ENCODE measurements at regions not wholly inside any gene's neighbourhood (a gene's known extent, or its start where the extent isn't known, plus 50 kb on each side); places are given as distances from the start of the nearest gene placed in this dataset.

- no peak for DNase-seq
These were observed 116.0 kb downstream of the SALL1 start for GRCh38 chr16:51035110-51035498.

GRCh38 chr16:51034481-51035109, 116.5 kb downstream of the SALL1 start:
- DNase-seq: no peak

GRCh38 chr16:51031598-51031997, 119.5 kb downstream of the SALL1 start:
- DNase-seq: no peak

GRCh38 chr16:51030516-51030915, 120.6 kb downstream of the SALL1 start:
- DNase-seq: no peak

GRCh38 chr16:51025588-51026290, 125.3 kb downstream of the SALL1 start:
- DNase-seq: no peak

GRCh38 chr16:51024703-51025102, 126.4 kb downstream of the SALL1 start:
- no peak for DNase-seq

DNA sequence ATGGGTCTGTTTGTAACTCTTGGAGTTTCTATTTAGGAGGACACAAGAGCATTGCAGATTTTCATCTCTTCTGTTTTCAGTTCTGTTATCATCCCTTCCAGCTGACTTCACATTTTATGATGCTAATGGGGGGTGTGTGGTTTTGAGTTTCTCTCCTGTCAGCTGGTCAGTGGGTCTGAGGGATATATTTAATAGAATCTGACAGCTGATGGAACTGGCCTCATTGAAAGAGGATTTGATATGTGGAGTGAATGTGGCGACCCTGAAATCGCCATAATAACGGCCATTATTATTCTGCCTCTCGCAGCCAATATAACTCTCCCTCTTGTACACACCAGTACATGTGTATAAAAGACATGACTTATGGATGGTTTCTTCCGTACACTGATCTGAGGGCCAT, 128.1 kb downstream of the SALL1 start:
- no peak for DNase-seq

DNA sequence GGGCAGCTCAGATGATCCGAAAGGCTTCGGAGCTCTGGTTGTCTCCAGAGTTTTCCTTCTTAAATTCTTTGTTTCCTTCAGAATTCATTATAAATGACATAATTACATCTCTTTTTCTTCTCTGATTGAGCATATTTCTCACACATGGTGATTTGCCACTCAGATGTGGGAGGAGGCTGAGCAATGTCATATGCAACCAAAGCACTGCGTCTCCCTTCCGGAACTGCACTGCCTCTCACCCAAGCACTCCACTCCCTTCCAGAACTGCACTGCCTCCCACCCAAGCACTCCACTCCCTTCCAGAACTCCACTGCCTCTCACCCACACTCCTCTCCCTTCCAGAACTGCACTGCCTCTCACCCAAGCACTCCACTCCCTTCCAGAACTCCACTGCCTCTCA, 131.5 kb downstream of the SALL1 start:
- no peak for DNase-seq

DNA sequence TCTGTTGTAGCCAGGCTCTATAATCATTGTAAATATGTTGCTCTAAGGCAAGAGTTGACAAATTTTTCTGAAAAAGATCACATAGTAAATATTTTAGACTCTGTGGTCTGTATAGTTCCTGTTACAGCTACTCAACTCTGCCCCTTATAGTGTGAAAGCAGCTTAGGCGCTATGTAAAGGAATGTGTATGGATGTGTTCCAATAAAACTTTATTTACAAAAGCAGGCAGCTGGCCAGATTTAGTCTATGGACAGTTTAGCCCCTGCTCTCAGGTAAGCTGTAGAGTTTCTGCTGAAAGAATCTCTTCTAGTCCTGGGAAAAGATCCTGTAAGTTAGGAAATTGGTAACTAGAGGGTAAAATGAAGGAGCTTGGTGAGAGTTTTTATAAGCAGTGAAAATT, 133.1 kb downstream of the SALL1 start:
- no peak for DNase-seq

GRCh38 chr16:51012396-51012795, 138.7 kb downstream of the SALL1 start:
- no peak for DNase-seq

DNA sequence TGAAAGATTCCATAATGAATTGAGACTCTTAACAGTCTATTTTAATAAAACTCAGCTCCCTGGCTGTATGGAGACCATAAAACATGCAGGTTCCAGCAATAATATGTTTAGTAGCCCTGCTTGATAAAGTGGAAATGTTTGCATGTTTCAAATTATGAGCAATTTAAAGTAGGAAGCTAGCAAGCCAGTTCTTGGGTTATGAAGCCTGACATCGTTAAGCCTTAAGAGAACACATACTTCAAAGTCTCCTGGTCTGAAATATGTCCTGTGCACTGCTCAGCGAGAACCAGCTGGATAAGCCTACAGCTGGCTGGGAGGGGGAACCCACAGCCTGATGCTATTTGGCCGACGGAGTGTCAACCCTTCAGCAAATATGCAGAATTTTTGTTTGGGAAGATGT, 140.3 kb downstream of the SALL1 start:
- no peak for DNase-seq

- no peak for DNase-seq
These were observed 141.3 kb downstream of the SALL1 start for GRCh38 chr16:51009813-51010212.

DNA sequence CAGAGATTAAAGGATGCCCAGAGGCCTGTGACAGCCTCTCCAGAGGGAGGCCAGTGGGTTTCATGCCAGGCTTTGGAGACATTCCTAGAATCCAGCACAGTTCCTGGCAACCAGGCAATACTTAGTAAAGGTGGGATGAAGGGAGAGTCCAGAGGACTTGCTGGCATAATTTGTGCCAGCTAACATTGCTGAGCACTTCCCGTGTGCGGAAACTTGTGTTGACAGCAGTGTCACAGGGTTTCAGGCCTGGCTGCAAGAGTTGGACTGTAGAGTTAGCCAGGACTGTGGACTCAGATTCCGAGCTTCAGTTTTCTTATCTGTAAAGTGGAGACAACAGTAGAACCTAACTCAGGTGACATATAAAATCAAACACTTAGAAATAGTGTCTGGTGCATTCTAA, 141.7 kb downstream of the SALL1 start:
- DNase-seq: no peak

DNA sequence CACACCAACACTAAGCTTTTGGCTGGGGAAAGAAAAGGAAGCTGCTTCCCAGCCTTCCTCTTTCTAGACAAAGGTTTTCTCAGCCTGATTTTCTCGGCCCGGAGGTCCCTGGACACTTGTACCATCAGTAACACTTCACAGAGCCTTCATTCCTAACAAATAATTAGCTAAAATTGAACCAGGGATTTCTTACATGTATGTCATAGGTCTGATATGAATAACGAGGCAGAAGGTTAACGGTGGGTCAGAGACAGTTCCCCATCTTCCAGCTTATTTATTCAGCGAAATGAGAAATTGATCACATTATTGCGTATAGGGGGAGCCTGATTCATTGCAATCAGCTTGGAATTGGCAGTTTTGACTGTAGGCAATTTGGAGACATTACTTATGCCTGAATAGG, 142.5 kb downstream of the SALL1 start:
- DNase-seq: no peak

DNA sequence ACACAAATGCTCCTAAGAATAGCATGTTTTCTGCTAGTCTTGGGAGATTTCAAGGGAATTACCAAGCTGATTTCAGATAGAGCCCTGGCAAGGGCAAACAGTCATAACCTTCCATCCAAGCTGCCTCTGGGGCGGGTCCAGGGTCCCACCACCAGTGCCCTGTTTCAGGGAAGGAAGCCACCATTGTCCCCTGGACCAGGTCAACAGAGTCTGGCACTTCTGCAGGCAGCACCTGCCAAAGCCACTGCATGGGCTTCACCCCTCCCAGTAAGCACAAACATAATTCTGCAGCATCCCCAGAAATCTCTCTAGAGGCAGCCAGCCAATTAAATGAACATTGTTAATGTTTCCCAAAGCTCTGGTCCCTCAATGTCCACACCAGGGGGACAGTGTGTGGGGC, 143.0 kb downstream of the SALL1 start:
- no peak for DNase-seq

GRCh38 chr16:51003850-51004566, 147.1 kb downstream of the SALL1 start:
- DNase-seq: no peak

- DNase-seq: no peak
These were observed 148.1 kb downstream of the SALL1 start for GRCh38 chr16:51002881-51003490.

GRCh38 chr16:50999181-50999580, 151.9 kb downstream of the SALL1 start:
- no peak for DNase-seq

- no peak for DNase-seq
These were observed 152.7 kb downstream of the SALL1 start for GRCh38 chr16:50998411-50998810.

- DNase-seq: no peak
These were observed 153.4 kb downstream of the SALL1 start for GRCh38 chr16:50997679-50998078.

- no peak for DNase-seq
These were observed 154.3 kb downstream of the SALL1 start for GRCh38 chr16:50996830-50997186.

DNA sequence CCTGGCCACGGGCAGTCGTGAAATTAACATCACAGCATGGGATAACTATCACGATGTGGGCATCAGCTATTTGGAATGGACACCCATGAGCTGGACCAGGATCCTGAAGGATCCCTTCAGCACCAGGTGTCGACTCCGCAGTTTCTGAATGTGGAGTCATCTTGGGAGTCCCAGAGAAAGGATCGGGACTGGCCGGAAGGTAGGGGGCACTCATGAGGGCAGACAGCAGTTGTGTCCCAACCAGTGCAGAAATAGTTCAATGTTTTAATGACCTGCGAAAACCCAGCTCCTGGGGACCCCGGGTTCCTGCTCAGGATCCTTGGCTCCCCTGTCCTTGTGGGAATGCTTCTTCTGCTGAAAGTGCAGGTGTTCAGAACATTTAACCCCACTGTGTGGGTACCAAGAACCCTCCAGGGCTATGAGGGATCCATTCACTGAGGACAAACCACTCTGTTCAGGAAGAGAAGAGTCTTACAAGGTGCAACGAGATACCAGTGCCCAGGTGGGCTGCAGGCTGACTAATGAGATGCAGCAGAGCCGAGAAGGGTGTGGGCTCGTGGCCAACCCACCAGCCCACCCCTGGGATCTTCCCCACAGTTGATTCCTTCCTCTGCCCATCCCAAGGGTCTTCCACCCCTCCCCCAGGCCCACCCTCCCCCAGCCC, 154.8 kb downstream of the SALL1 start:
- no peak for DNase-seq

DNA sequence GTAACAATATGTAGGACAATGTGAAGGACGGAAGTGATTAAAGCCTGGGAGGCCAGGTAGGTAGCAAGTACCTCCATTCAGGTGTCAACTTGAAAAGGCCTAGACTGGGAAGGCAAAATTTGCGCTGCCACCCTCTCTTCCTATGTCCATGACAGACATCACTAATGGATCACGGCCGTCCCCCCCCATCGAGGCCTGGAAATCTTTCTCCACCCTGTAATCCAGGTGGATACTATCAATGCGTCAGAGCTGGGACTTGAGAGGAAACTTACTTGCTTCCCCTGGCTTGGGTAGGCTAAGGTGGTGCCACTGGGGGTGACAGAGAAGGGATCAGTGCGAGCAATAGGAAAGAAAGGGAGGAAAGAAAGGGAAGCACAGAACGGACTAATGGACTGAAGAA, 156.1 kb downstream of the SALL1 start:
- no peak for DNase-seq

Measured in activated CD4-positive, alpha-beta T cell treated with anti-CD3 and anti-CD28 coated beads for 48 hours (primary cell).